Esophagus muscularis mucosa (tissue), 3 donors: ENCODE measurements at regions not wholly inside any gene's neighbourhood (a gene's known extent, or its start where the extent isn't known, plus 50 kb on each side); places are given as distances from the start of the nearest gene placed in this dataset.

Source experiments
- CTCF ChIP-seq, 3 experiments: fragments of 200-600 bp in 2 of 3; fragments of 450-650 bp in 1 of 3; sonication (generic) in 2 of 3; IDR thresholded peaks; one replicate each; pipeline ENCODE4 v1.5.1; 2017 to 2019; ENCODE audit warnings: antibody characterized with exemption in 3 of 3, mild to moderate bottlenecking in 2 of 3, moderate library complexity in 1 of 3
- POLR2A ChIP-seq: fragments of 450-650 bp; IDR thresholded peaks from one replicate; pipeline ENCODE4 v1.6.1; 2017; ENCODE audit warnings: antibody characterized with exemption, moderate library complexity, mild to moderate bottlenecking, low read depth

GRCh38 chr7:12117170-12117569 lies 93.9 kb upstream of the TMEM106B start:
- TF ChIP-seq CTCF (IDR thresholded peaks at IDR 0.05) (no peak), POLR2A (no peak)
